Body of pancreas (tissue), 4 donors: ENCODE measurements at regions not wholly inside any gene's neighbourhood (a gene's known extent, or its start where the extent isn't known, plus 50 kb on each side); places are given as distances from the start of the nearest gene placed in this dataset.

Experiments
- ATAC-seq: fragments of 150-250 bp; one replicate; pipeline ENCODE4 v1.9.1; 2016
- DNase-seq, 4 donors: peaks; one replicate each; pipeline ENCODE4 v3.0.0-alpha.2; 2019
- H3K27ac ChIP-seq, 4 donors: fragments of 200-600 bp; sonication (generic); 1 replicate in 3 of 4; 2 replicates in 1 of 4; pipeline versions ENCODE4 v1.5.1 to v1.6.1; 2016 to 2019; ENCODE audit warnings: mild to moderate bottlenecking in 1 of 4, mixed read lengths in 1 of 4, moderate library complexity in 1 of 4
- H3K27me3 ChIP-seq, 2 donors: fragments of 200-600 bp; sonication (generic); one replicate each; pipeline ENCODE4 v1.6.0; 2016; ENCODE audit warnings: mild to moderate bottlenecking in 1 of 2
- H3K36me3 ChIP-seq, 2 donors: fragments of 200-600 bp; sonication (generic); replicated peaks in 1 of 2; 2 replicates each; pipeline ENCODE4 v1.5.1; 2016; ENCODE audit warnings: low read depth in 2 of 2; ENCODE audit not compliant: insufficient read depth in 1 of 2
- H3K4me1 ChIP-seq: fragments of 200-600 bp; sonication (generic); one replicate; pipeline ENCODE4 v1.6.0; 2016
- H3K4me3 ChIP-seq, 2 donors: fragments of 200-600 bp; sonication (generic); 1 replicate in 1 of 2; 2 replicates in 1 of 2; pipeline ENCODE4 v1.5.1; 2016 to 2019
- H3K9me3 ChIP-seq, 3 donors: fragments of 200-600 bp; sonication (generic); 1 replicate in 2 of 3; 2 replicates in 1 of 3; pipeline ENCODE4 v1.5.1; 2016
- CTCF ChIP-seq, 7 experiments: fragments of 450-650 bp in 4 of 7; fragments of 200-600 bp in 3 of 7; sonication (generic) in 3 of 7; IDR thresholded peaks; one replicate each; pipeline ENCODE4 v1.5.1; 2016 to 2019; ENCODE audit warnings: antibody characterized with exemption in 7 of 7
- POLR2A ChIP-seq, 3 donors: fragments of 450-650 bp; IDR thresholded peaks; one replicate each; pipeline ENCODE4 v1.6.1; 2016; ENCODE audit warnings: antibody characterized with exemption in 3 of 3, mild to moderate bottlenecking in 2 of 3
- WGBS, 2 donors: methylation state at CpG; one replicate each; pipeline ENCODE4 v1.1.5; 2017; 5-methylcytosine and 5-hydroxymethylcytosine counted together
- intact Hi-C: fragments of 100-400 bp; cut with DNase I; formaldehyde crosslinking; loops from one replicate; pipeline ENCODE4 v1.15.1; 2023

DNA sequence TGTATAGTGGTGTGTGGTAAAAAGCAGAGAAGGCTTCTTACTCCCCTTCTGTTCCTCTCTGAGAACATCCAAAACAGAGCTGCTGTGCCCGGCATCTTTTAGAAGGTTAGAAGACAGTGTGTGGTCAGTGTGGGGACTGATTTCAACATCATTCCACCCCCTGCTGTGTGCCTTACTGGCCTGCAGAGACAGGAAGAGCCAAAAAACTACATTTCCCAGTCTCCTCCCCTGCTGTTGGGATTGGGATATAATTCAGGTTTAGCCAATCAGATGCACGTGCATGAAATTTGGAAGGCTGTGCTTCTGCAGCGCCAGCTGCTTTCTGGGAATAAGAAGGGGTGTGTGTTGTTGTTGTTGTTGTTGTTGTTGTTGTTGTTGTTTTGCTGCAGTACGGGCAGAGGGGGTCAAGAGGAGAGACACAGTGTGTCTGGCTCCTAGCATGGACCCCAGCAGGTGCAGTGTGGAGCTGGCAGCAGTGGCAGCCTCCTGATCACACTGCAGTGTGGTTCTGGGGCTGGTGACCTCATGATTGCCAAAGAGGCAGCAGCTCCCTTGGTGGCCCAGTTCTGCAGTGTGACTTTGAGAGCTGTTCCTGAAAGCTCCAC is 74.7 kb downstream of the MRPL14 start:
- ATAC-seq (no peak), DNase-seq (peak in 1 of 4 donors; percentile 59)
- peaks cover 23% of the 10 kb centered on the region for H3K4me1 ChIP-seq
- 61 to 75% methylated on average over 4 of the region's 4 CpGs for WGBS, 2 donors
- no peak overlapping the region for H3K4me3 ChIP-seq
- no peak overlapping the region for H3K27ac ChIP-seq
- H3K9me3 ChIP-seq = no peaks in the 10 kb centered on the region
- H3K27me3 ChIP-seq = no peaks in the 10 kb centered on the region
- intact Hi-C loops = no loop called here
- no peak for TF ChIP-seq POLR2A (IDR thresholded peaks at IDR 0.05)
- no peak for TF ChIP-seq CTCF (IDR thresholded peaks at IDR 0.05)
- no peaks in the 10 kb centered on the region for H3K36me3 ChIP-seq

- no peak overlapping the region for H3K27ac ChIP-seq
- no peaks in the 10 kb centered on the region for H3K27me3 ChIP-seq
- intact Hi-C loops = no loop called here
- DNase-seq (peak in 1 of 4 donors; percentile 68), ATAC-seq (no peak)
- TF ChIP-seq POLR2A (IDR thresholded peaks at IDR 0.05) (no peak), CTCF (IDR thresholded peaks at IDR 0.05) (no peak)
- WGBS, 2 donors = 77 to 89% methylated on average over 1 to 3 of the region's 3 CpGs
- no peaks in the 10 kb centered on the region for H3K9me3 ChIP-seq
- peaks cover 23% of the 10 kb centered on the region for H3K4me1 ChIP-seq
- H3K4me3 ChIP-seq = no peak overlapping the region
- no peaks in the 10 kb centered on the region for H3K36me3 ChIP-seq
Measured at GRCh38 chr6:44051515-44051914, 75.7 kb downstream of the MRPL14 start.

DNA sequence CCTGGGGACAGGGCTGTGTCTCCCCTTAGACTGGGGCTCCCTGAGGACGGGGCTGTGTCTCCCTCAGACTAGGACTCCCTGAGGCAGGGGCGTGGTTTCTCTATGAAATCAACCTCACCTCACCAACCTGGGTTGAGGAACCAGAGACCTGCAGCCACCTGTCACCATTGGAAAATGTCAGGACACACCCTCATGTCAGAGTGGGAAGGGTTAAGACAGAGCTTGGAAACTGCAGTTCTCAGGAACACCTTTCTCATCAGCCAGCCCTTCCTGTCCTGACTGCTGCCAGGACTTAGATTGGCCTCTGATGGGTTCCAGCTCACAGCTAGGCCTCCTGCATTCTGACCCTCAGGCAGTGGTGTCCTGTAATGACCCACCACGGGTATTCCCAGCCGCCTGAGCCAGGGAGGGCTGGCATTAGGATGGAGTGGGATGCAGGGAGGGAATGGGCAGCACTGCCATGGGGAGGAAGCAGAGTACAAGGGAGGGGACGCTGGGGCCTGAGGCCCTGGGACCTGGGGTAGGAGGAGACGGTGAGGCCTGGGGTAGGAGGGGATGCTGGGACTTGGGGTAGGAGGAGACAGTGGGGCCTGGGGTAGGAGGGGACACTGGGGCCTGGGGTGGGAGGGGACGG is 76.3 kb downstream of the MRPL14 start:
- ATAC-seq (peak; percentile 16), DNase-seq (no peak)
- WGBS, 2 donors = 58 to 65% methylated on average over 5 to 6 of the region's 7 CpGs
- intact Hi-C loops = no loop called here
- no peaks in the 10 kb centered on the region for H3K36me3 ChIP-seq
- H3K4me3 ChIP-seq = no peak overlapping the region
- H3K9me3 ChIP-seq = no peaks in the 10 kb centered on the region
- peak overlapping the region; percentile 31 to 58 (median 45) for H3K27ac ChIP-seq
- H3K27me3 ChIP-seq = no peaks in the 10 kb centered on the region
- peaks cover 23% of the 10 kb centered on the region for H3K4me1 ChIP-seq
- TF ChIP-seq POLR2A (IDR thresholded peaks at IDR 0.05) (no peak), CTCF (IDR thresholded peaks at IDR 0.05) (no peak)

DNA sequence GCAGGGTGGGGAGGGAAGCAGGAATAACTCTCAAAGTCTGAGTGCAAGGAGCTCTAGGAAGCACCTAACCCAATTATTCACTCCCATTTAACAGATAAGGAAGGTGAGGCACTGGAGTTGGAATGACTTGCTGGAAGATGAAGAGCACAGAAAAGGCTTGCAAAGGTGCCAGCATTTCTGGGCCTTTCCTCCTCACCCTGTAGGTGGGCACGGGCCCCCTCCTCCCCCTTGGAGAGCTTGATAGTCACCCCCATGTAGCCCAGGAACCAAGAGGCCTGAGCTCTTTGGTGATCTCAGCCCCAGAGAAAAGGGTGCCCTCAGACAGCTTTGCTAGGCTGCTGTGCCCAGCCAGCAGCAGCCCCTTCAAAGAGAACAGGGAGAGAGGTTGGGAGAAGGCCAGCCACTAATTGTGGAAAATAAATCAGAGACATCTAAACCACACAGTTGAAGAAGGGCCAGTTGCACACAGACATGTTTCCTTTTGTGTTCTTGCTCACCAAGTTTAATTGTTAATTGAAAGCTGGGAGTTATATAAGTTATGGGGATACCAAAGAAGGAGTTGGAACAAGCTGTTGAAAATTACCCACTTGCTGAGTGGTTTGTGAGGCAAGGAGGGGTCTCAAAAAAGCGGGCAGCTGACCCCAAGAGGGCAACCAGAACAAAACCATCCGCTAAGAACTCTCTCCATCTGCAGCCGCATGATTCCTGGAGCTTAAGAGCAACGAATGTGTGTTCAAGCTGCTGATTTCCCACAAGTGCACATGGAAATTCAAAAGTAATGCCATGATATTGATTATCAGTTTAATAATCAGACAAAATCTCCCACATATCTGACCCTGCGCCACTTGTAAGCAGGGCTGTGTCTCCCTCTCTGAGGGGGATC is 77.0 kb downstream of the MRPL14 start:
- Histone ChIP-seq H3K9me3 (no peaks in the 10 kb centered on the region), H3K27ac (peak overlapping the region; percentile 31 to 58 (median 45)), H3K4me3 (no peak overlapping the region), H3K36me3 (no peaks in the 10 kb centered on the region), H3K4me1 (peaks cover 23% of the 10 kb centered on the region), H3K27me3 (no peaks in the 10 kb centered on the region)
- DNase-seq = peak in 1 of 4 donors; percentile 45
- intact Hi-C loops = no loop called here
- no peak for ATAC-seq
- no peak for TF ChIP-seq POLR2A (IDR thresholded peaks at IDR 0.05)
- TF ChIP-seq CTCF (IDR thresholded peaks at IDR 0.05) = no peak
- 25 to 28% methylated on average over 4 to 6 of the region's 6 CpGs for WGBS, 2 donors
